ENCODE measurements at regions not wholly inside any gene's neighbourhood (a gene's known extent, or its start where the extent isn't known, plus 50 kb on each side); places are given as distances from the start of the nearest gene placed in this dataset.

DNA sequence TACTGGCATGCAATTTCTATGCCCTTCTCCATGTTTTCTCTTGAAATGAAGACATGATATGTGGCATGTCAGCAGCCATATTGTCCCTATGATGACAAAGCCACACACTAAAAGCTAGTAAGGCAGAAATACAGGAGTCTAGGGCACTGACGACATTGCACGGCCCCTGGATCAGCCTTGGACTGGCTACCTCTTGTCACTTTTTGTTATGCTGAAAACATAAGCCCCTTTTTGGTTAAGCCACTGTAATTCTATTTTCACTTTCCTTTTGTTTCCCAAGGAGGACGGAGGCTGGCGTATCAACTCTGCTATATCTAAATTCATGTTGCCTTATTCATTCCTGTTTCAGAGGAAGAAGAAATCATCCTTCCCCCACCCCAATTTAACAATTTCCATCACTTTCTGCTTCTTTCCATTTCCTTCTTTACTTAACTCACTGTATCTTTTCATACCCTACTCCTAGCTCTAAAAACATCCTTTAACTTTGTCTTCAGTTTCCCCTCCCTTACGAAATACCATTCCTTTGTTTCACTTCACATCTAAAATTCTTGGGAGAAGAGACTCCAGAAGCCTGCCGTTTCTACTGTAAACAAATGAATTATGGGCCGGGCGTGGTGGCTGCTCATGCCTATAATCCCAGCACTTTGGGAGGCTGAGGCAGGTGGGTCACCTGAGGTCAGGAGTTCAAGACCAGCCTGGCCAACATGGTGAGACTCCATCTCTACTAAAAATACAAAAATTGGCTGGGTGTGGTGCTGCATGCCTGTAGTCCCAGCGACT lies 364.1 kb downstream of the PCNX1 start:
- TF ChIP-seq, protein P1, sequence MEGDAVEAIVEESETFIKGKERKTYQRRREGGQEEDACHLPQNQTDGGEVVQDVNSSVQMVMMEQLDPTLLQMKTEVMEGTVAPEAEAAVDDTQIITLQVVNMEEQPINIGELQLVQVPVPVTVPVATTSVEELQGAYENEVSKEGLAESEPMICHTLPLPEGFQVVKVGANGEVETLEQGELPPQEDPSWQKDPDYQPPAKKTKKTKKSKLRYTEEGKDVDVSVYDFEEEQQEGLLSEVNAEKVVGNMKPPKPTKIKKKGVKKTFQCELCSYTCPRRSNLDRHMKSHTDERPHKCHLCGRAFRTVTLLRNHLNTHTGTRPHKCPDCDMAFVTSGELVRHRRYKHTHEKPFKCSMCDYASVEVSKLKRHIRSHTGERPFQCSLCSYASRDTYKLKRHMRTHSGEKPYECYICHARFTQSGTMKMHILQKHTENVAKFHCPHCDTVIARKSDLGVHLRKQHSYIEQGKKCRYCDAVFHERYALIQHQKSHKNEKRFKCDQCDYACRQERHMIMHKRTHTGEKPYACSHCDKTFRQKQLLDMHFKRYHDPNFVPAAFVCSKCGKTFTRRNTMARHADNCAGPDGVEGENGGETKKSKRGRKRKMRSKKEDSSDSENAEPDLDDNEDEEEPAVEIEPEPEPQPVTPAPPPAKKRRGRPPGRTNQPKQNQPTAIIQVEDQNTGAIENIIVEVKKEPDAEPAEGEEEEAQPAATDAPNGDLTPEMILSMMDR (IDR thresholded peaks at IDR 0.05) = no peak
- TF ChIP-seq EP300 (IDR thresholded peaks at IDR 0.05) = no peak
- TF ChIP-seq POLR2A (IDR thresholded peaks at IDR 0.05) = no peak
- no peak for TF ChIP-seq POLR2AphosphoS5 (IDR thresholded peaks at IDR 0.05)

Data from sigmoid colon (tissue), 4 donors.